WTC11 (cell line): ENCODE measurements at regions not wholly inside any gene's neighbourhood (a gene's known extent, or its start where the extent isn't known, plus 50 kb on each side); places are given as distances from the start of the nearest gene placed in this dataset.

Experiments used
- CREM ChIP-seq: sonication (generic); formaldehyde crosslinking; IDR thresholded peaks from 2 replicates; pipeline ENCODE4 v1.8.1; 2022; ENCODE audit warnings: mild to moderate bottlenecking, missing genetic modification reagents, moderate library complexity
- CTCF ChIP-seq: fragments of 200-600 bp; IDR thresholded peaks from 2 replicates; pipeline ENCODE4 v1.8.0; 2022; ENCODE audit warnings: antibody characterized with exemption
- FOXJ3 ChIP-seq: sonication (generic); formaldehyde crosslinking; IDR thresholded peaks from 2 replicates; pipeline ENCODE4 v1.9.0; 2021; ENCODE audit warnings: missing genetic modification reagents, mild to moderate bottlenecking, borderline replicate concordance
- IRF1 ChIP-seq: sonication (generic); formaldehyde crosslinking; IDR thresholded peaks from 2 replicates; pipeline ENCODE4 v1.8.0; 2023; ENCODE audit warnings: missing genetic modification reagents
- IRF2 ChIP-seq: sonication (generic); formaldehyde crosslinking; IDR thresholded peaks from 2 replicates; pipeline ENCODE4 v1.8.0; 2022; ENCODE audit warnings: low read depth, missing genetic modification reagents, borderline replicate concordance
- KAT7 ChIP-seq: sonication (generic); formaldehyde crosslinking; IDR thresholded peaks from 2 replicates; pipeline ENCODE4 v1.8.1; 2023; ENCODE audit warnings: missing genetic modification reagents, mild to moderate bottlenecking, borderline replicate concordance
- MLX ChIP-seq: sonication (generic); formaldehyde crosslinking; IDR thresholded peaks from 2 replicates; pipeline ENCODE4 v1.8.1; 2023; ENCODE audit warnings: mild to moderate bottlenecking, missing genetic modification reagents, moderate library complexity
- NFYB ChIP-seq: sonication (generic); formaldehyde crosslinking; conservative IDR thresholded peaks from 2 replicates; pipeline ENCODE4 v1.8.0; 2022; ENCODE audit warnings: low read depth, missing genetic modification reagents
- NR3C1 ChIP-seq: sonication (generic); formaldehyde crosslinking; conservative IDR thresholded peaks from 2 replicates; pipeline ENCODE4 v1.8.1; 2023; ENCODE audit warnings: low read depth, mild to moderate bottlenecking, missing genetic modification reagents
- SMAD3 ChIP-seq: sonication (generic); formaldehyde crosslinking; IDR thresholded peaks from 2 replicates; pipeline ENCODE4 v1.8.0; 2022; ENCODE audit warnings: missing genetic modification reagents, mild to moderate bottlenecking, borderline replicate concordance
- TCF7 ChIP-seq: sonication (generic); formaldehyde crosslinking; IDR thresholded peaks from 2 replicates; pipeline ENCODE4 v1.8.0; 2022; ENCODE audit warnings: mild to moderate bottlenecking, low read depth, missing genetic modification reagents, moderate library complexity
- TEAD4 ChIP-seq: sonication (generic); formaldehyde crosslinking; IDR thresholded peaks from 2 replicates; pipeline ENCODE4 v1.8.0; 2022; ENCODE audit warnings: mild to moderate bottlenecking, missing genetic modification reagents
- TF ChIP-seq, protein P1 (sequence below): sonication (generic); formaldehyde crosslinking; IDR thresholded peaks from 2 replicates; pipeline ENCODE4 v1.8.0; 2022; ENCODE audit warnings: mild to moderate bottlenecking, missing genetic modification reagents

GRCh38 chr12:93157279-93157678, 220.4 kb upstream of the NUDT4 start:
- TF ChIP-seq FOXJ3 (CRISPR knock-in tag) (no peak), CTCF (no peak), TCF7 (CRISPR knock-in tag) (no peak), MLX (CRISPR knock-in tag) (no peak), IRF2 (no peak), SMAD3 (CRISPR knock-in tag) (no peak), TEAD4 (no peak), NFYB (no peak), CREM (no peak), KAT7 (CRISPR knock-in tag) (no peak), IRF1 (CRISPR knock-in tag) (no peak), NR3C1 (CRISPR knock-in tag) (no peak)
- TF ChIP-seq, protein P1, sequence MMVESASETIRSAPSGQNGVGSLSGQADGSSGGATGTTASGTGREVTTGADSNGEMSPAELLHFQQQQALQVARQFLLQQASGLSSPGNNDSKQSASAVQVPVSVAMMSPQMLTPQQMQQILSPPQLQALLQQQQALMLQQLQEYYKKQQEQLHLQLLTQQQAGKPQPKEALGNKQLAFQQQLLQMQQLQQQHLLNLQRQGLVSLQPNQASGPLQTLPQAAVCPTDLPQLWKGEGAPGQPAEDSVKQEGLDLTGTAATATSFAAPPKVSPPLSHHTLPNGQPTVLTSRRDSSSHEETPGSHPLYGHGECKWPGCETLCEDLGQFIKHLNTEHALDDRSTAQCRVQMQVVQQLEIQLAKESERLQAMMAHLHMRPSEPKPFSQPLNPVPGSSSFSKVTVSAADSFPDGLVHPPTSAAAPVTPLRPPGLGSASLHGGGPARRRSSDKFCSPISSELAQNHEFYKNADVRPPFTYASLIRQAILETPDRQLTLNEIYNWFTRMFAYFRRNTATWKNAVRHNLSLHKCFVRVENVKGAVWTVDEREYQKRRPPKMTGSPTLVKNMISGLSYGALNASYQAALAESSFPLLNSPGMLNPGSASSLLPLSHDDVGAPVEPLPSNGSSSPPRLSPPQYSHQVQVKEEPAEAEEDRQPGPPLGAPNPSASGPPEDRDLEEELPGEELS (CRISPR knock-in tag), result no peak
